ENCODE measurements at regions not wholly inside any gene's neighbourhood (a gene's known extent, or its start where the extent isn't known, plus 50 kb on each side); places are given as distances from the start of the nearest gene placed in this dataset.

GRCh38 chr6:30806581-30807183, 62.3 kb upstream of the IER3 start:
- DNase-seq (ENCODE audit: low read depth) = no peak

GRCh38 chr6:30804333-30804732, 60.0 kb upstream of the IER3 start:
- DNase-seq (ENCODE audit: low read depth) = no peak

GRCh38 chr6:30802731-30803130, 58.4 kb upstream of the IER3 start:
- no peak for DNase-seq (ENCODE audit: low read depth)

- no peak for DNase-seq (ENCODE audit: low read depth)
Measured at GRCh38 chr6:30801950-30802349, 57.6 kb upstream of the IER3 start.

- DNase-seq (ENCODE audit: low read depth) = no peak
Measured at GRCh38 chr6:30800871-30801270, 56.5 kb upstream of the IER3 start.

GRCh38 chr6:30799210-30799609, 54.9 kb upstream of the IER3 start:
- DNase-seq (ENCODE audit: low read depth) = no peak

- no peak for DNase-seq (ENCODE audit: low read depth)
Measured at GRCh38 chr6:30798494-30798893, 54.1 kb upstream of the IER3 start.

GRCh38 chr6:30795549-30796293, 51.4 kb upstream of the IER3 start:
- no peak for DNase-seq (ENCODE audit: low read depth)
